ENCODE measurements at regions not wholly inside any gene's neighbourhood (a gene's known extent, or its start where the extent isn't known, plus 50 kb on each side); places are given as distances from the start of the nearest gene placed in this dataset.

DNA sequence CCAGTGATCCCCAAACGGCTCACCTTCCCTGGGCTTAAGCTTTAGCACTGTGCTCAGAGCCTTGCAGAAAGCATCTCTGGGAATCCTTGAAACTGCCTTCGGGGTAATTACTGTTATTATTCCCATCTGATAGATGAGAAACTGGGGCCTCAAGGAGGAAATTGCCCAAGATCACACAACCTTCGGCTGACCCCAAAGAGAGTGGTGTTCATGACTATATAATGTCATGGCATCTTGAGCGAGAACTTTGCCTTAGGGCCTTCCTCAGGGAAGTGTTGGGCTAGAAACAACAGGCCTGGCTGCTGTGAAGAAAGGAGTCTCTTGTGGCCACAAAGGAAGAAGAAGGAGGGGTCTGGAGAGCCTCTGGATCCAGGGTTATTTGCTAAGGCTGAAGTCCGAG is 388.7 kb upstream of the CFAP20DC start:
- intact Hi-C loops (cut with DNase I, micrococcal nuclease) = no loop called here
- ATAC-seq = peak; percentile 33

DNA sequence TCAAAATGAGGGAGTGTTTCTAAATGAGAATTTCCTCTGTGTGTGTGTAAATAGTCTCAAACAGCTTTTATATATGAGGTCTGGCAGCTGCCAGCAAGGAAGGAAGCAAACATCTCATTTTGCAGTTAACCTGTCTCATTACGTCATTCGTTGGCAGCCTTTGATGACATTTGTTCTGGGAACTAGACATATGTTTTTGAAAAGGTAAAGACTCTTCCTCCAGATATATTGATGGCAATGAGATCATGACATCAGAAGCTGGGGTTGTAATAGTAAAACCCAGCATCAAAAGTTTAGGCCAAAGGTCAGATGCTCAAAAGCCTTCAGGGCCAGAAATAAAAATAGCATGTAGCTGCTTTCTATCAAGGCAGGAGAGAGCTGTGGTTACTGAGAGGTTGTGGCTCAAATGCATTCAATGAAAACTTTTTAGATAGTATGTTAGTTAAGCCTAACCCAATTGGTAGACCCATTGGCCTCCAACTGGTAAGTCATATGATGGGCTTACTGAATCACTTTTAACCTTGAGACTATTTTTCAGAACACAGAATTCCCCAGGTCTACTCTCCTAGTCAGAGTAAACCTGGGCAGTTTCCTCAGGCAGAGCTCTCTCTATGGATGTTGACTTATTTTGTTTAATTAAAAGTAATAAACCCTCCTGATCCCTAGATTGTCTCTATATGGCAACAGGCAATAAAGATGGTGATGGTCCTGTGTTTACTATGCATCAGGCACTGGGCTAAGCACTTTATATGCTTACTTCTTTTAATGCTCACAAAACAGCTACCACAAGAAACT is 386.5 kb upstream of the CFAP20DC start:
- DNase-seq (no peak), ATAC-seq (peak; percentile 88)
- intact Hi-C loops (cut with DNase I, micrococcal nuclease) = no loop called here

More for the DNA sequence above, 388.7 kb upstream of the CFAP20DC start:
- no peak for DNase-seq

GRCh38 chr3:59433546-59433945 is 383.7 kb upstream of the CFAP20DC start:
- ATAC-seq (no peak), DNase-seq (no peak)
- intact Hi-C loops (cut with DNase I, micrococcal nuclease) = no loop called here

DNA sequence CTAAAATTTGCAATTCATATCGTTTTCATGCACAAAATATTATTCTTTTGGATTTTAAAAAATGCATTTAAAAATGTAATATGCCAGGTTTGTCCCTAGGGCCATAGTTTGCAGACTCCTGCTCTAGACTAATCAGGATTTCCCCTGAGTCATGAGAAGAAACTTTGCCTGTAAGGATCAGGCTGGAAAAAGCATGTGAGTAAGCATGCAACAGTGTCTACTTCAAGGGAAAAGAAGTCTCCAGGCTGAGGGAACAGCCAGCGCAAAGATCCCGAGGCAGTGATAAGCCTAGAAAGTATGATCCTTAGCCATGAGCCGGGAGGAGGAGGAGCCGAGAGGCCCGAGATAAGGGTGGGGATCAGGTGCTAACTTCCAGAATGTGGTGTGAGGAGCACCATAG is 382.8 kb upstream of the CFAP20DC start:
- ATAC-seq = no peak

DNA sequence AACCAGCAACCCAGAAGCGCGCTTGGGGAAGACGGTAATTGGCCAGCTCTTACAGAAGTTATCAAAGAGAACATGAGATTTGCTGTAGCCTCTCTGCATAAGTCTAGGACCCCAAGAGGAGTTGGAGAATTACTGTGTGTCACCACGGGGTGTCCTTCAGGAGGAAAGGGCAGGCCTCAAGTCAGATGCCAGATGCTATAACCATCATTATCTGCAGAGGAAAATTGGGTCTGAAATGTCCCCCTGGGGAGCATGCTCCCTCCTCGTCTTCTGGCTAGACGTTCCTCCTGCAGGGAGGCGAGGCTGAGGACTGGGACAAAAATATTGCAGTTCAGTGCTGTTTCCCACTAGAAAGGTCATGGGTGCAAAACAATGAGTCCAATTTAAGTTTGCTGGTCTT is 380.5 kb upstream of the CFAP20DC start:
- no peak for DNase-seq
- ATAC-seq = no peak
- intact Hi-C loops (cut with DNase I, micrococcal nuclease) = no loop called here

More for the DNA sequence above, 382.8 kb upstream of the CFAP20DC start:
- no peak for DNase-seq
- intact Hi-C loops (cut with DNase I, micrococcal nuclease) = no loop called here

- DNase-seq (no peak), ATAC-seq (no peak)
- intact Hi-C loops (cut with DNase I, micrococcal nuclease) = no loop called here
Measured at GRCh38 chr3:59429198-59429597, 379.4 kb upstream of the CFAP20DC start.

DNA sequence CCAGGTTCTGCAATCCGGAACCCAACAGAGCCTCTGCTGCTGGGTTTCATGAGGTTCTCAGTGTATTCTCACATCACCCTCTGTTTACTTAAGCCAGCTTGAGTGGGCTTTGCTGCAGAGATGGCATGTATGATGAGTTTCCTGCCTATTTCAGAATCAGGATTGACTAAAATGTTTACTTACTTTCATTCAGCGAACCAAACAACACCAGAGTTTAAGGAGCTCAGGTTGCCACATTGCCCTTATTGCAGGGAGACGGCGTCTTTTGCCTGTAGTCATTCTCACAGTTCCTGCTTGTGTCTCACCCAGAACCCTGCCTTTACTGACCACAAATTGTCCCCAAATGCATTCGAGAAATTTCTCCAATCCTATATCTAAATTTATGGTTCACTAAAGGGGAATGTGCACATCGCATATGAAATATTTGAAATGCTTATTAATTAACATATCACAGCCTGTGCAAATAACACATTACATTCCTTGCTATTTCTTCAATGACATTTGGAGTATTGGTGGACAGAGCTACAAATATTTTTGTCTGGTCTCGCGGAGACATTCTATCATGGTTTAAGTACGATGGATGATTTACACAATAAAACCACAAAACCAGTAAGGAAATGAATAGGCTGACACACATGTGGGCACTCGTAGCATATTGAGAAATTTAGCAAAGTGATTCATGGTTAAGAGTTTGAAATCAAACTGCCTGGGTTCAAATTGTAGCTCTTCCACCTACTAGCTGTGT is 377.2 kb upstream of the CFAP20DC start:
- intact Hi-C loops (cut with DNase I, micrococcal nuclease) = no loop called here
- DNase-seq (no peak), ATAC-seq (no peak)

DNA sequence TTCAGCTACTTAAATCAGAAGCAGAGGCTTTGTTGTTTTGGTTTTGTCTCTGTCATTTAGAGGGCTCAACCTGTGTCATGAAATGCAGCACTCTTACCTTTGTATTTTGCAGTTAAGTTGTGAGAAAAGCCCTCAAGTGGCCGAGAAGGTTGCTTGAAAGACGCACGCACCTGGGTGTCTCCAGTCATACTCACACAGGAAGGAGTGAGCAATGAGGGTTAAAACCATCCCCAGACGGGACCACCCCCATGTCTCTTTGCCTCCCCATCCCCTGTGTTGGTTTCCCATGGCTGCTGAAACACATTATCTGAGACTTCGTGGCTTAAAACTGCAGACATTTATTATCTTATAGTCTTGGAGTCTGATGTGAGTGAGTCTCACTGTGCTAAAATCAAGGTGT is 376.1 kb upstream of the CFAP20DC start:
- no peak for ATAC-seq
- intact Hi-C loops (cut with DNase I, micrococcal nuclease) = no loop called here
- DNase-seq = no peak

DNA sequence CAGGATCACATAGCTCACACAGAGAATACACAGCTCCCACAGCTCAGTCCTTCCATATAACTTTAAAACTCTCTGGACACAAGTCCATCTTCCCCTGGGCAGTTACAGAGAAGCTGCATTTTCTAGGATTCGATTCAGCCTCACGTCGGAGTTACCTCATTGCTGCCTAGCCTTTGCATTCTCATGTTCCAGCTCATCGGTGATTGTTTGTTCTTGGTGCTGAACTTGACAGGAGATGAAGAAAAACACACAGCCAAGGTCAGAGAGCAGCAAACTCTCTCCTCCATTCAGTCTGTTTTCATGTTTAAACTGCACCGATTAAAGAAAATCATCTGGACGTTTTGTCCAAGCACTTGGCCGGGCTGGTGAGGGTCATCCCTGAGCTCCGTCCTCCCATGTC is 375.5 kb upstream of the CFAP20DC start:
- intact Hi-C loops (cut with DNase I, micrococcal nuclease) = no loop called here
- DNase-seq = no peak
- no peak for ATAC-seq

DNA sequence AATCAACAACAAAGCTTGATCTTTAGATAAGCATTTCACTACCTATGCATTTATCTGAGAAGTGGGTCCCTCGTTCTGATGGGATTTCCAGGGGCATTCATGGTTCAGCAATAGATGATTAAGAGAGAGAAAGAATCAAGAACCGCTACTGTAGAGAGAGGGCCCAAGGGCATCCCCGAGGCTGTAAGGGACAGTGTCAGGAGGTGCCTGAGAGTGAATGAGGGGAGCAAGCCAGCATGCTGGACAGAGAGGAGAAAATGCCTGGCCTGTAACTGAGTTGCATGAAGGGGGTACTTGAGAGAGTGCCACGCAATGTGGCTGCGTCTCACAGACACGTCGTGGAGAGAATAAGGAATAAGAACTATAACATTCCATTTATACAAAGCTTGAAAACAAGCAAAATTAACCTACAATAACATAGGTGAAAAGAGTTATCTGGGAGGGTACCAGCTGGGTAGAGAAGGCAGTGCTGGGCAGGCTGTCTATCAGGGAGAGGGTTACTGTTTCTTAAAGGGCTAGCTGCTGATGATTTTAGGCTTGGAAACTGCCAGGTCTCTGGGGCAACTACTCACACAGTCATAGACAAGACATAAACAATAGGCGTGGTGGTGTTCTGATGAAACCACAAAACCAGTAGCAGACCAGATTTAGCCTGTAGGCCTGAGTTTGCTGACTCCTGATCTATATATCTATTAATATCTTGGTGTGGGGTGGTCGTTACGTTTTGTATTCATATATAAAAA is 374.6 kb upstream of the CFAP20DC start:
- intact Hi-C loops (cut with DNase I, micrococcal nuclease) = no loop called here
- DNase-seq (no peak), ATAC-seq (no peak)

- DNase-seq (no peak), ATAC-seq (no peak)
- intact Hi-C loops (cut with DNase I, micrococcal nuclease) = no loop called here
Measured at GRCh38 chr3:59423707-59424106, 373.9 kb upstream of the CFAP20DC start.

DNA sequence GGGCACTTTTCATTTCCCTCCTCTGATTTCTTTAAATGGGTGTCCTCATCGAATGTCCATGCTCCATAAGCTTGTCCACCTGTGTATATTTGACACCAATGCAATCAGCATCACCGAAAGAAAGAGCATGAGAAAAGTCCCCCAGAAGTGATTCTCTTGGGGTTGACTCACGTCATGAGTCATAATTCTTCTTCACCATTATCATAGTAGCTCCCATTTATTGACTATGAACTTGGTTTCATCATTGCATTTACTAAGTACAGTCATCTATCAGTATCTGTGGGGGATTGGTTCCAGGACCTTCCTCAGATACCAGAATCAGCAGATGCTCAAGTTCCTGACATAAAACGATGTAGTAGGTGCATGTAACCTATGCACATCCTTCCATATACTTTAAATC is 372.5 kb upstream of the CFAP20DC start:
- DNase-seq = no peak
- intact Hi-C loops (cut with DNase I, micrococcal nuclease) = no loop called here
- no peak for ATAC-seq

DNA sequence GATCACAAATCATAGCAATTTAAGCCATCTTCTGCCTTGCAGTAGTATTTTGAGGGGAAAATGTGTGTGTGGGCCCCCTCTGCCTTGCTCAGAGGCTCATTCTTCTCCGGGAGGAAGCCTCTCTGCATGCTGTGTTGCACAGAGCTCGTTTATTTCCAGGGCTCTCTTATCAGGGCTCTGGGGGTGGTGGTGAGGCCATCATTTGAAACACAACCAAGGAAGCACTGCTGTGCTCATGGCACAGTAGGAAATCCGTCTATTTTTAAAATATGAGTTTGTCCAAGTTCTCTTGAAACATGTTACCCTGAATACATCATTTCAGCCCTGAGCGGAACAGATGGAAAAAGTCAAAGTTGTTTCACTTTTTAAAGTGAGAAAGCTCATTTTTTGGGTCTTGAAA is 369.0 kb upstream of the CFAP20DC start:
- no peak for ATAC-seq
- intact Hi-C loops (cut with DNase I, micrococcal nuclease) = no loop called here

GRCh38 chr3:59412516-59412915 is 362.7 kb upstream of the CFAP20DC start:
- no peak for ATAC-seq
- intact Hi-C loops (cut with DNase I, micrococcal nuclease) = no loop called here
- no peak for DNase-seq

More for the DNA sequence above, 369.0 kb upstream of the CFAP20DC start:
- DNase-seq = no peak

- intact Hi-C loops (cut with DNase I, micrococcal nuclease) = no loop called here
- ATAC-seq (no peak), DNase-seq (no peak)
Measured at GRCh38 chr3:59411694-59412093, 361.9 kb upstream of the CFAP20DC start.

GRCh38 chr3:59411186-59411585 is 361.4 kb upstream of the CFAP20DC start:
- no peak for DNase-seq
- intact Hi-C loops (cut with DNase I, micrococcal nuclease) = no loop called here
- ATAC-seq = no peak

GRCh38 chr3:59408047-59408624 is 358.3 kb upstream of the CFAP20DC start:
- intact Hi-C loops (cut with DNase I, micrococcal nuclease) = no loop called here
- DNase-seq (no peak), ATAC-seq (peak; percentile 81)

- intact Hi-C loops (cut with DNase I, micrococcal nuclease) = no loop called here
- DNase-seq = no peak
- ATAC-seq = peak; percentile 40
Measured at GRCh38 chr3:59407425-59407824, 357.6 kb upstream of the CFAP20DC start.

DNA sequence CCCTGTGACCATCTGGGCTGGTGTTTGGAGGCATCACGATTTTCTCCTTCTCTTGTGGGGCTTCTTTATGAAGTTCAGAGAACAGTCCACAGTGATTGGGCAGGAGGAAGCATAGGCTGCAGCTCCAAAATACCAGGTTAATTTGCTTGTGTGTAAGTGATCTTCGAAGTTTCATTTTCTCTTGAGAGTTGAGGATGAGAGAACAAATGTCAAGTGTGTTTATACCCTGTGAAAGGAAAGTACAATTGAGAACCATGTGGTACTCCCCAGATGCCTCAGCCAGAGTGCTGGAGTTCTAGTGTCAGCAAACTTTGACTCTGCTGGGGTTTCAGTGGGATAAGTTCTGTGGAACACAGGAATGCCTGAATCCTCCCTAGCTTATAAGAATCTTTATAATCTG is 357.1 kb upstream of the CFAP20DC start:
- DNase-seq (no peak), ATAC-seq (no peak)
- intact Hi-C loops (cut with DNase I, micrococcal nuclease) = no loop called here
